C1 segment of cervical spinal cord (tissue), 14 donors: ENCODE measurements at regions not wholly inside any gene's neighbourhood (a gene's known extent, or its start where the extent isn't known, plus 50 kb on each side); places are given as distances from the start of the nearest gene placed in this dataset.

Experiments used
- DNase-seq, 14 donors: peaks; one replicate each; lab custom pipeline; 2025; lab: John Stamatoyannopoulos, UW

DNA sequence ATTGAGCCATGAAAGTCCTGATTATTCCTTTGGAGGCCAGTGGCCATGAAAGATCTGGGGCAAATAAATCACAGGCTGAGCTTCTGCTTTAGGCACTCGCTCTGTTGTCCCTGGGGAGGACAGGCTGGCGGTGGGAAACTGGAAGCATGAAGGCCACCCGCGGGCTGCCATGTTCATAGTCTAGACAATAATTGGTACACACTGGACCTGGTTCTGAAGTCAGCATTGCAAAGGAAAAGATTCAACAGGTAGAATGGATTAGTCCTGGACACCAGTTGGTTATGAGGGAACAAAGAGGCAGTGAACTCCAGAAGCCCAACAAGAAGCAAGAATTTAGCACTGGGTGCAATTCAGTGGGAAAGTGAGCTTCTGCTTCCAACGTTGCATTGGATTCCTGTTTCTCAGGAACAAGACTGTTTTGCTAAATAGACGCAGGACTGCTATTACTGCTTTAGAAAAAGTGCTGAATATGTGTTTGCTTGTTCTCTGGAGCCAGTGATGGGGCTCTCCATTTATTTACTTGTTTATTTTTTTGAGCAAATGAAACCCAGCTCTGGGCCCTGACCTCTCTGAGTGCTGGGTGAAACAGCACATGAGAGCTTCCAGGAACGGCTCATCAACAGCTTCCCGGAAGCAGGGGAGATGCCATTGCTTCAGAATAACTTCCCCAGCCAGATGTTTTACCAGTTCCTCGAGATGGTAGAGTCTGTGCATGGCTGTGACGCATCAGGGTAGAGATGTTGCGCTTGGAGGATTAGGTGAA is 336.4 kb downstream of the ZNF536 start:
- no peak for DNase-seq

- DNase-seq, result no peak
Measured at GRCh38 chr19:30704771-30705330, 332.7 kb downstream of the ZNF536 start.

GRCh38 chr19:30703645-30704044 is 331.5 kb downstream of the ZNF536 start:
- no peak for DNase-seq

GRCh38 chr19:30701178-30701577 is 329.0 kb downstream of the ZNF536 start:
- no peak for DNase-seq

GRCh38 chr19:30699871-30700280 is 327.7 kb downstream of the ZNF536 start:
- no peak for DNase-seq

DNA sequence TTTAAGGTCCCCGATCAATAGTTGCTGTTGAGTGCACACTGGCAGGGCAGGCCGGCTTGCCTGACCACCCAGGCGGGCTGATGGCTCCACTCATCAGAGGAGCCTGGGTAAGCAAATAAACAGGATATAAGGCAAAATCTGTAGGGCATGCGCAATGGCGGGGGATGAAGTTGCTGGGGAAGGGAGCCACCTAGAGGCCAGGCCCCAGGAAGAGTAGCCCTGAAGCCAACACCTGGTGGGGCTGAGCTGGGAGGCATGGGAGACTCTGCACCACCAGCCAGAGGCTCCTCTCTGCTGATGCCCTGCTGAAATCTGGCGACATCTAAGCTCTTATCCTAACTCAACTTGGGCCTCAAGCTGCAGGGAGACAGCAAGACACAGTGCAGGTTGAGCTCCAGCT is 324.3 kb downstream of the ZNF536 start:
- DNase-seq, result no peak

GRCh38 chr19:30695171-30695875 is 323.1 kb downstream of the ZNF536 start:
- no peak for DNase-seq

GRCh38 chr19:30694156-30694755 is 322.1 kb downstream of the ZNF536 start:
- no peak for DNase-seq

DNA sequence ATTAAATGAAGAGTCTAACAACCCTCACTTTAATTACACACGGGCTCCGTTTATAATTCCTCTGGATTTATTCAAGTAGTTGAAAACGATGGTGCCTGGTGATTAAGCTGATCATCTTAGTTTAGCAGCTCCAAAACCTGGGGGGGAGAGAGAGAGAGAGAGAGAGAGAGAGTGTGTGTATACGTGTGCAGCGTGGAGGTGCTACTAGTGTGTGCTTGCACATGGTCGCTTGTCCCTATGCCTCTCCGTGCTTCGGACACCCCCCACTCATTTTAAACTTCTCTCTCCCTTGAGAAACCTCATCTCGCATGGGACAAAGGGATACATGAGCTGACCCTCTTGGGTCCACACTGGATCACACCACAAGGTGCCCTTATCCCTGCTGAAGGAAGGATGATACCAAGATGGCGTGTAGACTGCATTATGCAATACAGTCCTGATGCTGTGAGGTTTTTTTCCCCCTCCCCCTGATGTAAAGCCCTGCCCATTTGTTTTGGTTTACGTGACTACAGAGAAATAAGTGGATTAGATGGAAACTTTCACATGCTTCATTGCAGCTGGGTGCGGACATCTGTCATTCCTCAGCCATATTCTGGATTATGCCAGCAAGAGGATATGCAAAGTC is 320.8 kb downstream of the ZNF536 start:
- DNase-seq, result peak in 1 of 14 donors; percentile 62

GRCh38 chr19:30692181-30692811 is 320.1 kb downstream of the ZNF536 start:
- DNase-seq, result peak in 2 of 14 donors; percentile 10 to 86

GRCh38 chr19:30691819-30692166 is 319.6 kb downstream of the ZNF536 start:
- no peak for DNase-seq

DNA sequence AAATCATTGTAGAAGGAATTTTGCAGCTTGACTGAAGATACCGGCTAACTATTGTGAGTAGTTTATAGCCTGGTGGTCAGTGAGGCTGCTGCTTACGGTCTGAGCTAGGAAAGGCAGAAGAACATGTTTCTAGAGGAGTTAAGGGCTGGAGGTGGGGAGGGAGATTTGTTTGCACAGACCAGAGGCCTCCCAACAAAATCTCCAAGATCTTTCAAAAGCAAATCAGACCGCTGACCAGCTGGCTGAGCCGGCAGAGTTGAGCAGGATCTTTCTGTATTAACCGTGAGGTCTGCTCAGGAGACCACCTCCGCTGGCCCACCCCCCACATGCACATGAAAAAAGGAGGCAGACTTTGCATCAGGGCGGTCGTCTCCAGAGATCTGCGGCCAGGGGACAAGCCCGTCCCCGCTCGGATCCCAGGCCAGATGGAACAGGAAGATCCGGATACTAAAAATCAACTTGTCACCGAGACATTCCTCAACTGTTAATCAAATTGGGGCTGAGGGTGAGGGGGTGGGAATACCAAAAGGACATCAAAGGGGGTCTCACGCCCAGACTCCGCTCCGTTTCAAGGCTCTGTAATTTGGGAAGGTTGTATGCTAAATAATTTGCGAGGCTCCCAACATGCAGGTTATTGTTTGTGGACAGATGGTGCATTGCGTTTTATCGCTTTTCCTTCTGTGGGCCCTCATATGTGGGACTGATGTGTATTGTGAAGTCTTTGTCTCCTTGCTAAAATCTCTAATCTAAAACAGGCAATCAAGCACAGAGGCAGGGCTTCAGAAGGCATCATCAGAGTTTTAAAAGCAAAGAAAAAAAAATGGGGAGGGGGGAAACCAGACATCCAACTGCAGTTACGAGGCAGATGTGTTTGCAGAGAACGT is 319.0 kb downstream of the ZNF536 start:
- peak in 1 of 14 donors; percentile 41 for DNase-seq

- no peak for DNase-seq
Measured at GRCh38 chr19:30690525-30690924, 318.3 kb downstream of the ZNF536 start.

DNA sequence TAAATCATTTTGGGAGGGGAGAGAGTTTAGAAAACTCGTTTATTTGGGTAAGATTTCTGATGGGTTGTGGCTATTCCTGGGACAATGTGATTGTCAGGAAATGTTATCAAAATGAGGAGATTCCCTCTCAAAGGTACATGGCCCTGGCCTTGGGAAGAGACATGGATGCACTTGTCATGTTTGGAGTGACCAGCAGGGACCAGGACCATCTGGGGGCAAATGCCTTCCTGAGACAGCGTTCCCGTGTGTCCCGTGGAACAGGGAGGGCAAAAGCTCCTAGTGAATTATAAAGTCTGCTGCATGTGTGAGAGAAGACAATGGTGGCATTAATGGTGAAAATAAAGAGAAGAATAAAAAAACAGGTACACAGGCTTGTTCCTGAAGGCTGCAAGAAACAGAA is 317.3 kb downstream of the ZNF536 start:
- no peak for DNase-seq

- DNase-seq, result no peak
Measured at GRCh38 chr19:30688696-30689095, 316.5 kb downstream of the ZNF536 start.

DNA sequence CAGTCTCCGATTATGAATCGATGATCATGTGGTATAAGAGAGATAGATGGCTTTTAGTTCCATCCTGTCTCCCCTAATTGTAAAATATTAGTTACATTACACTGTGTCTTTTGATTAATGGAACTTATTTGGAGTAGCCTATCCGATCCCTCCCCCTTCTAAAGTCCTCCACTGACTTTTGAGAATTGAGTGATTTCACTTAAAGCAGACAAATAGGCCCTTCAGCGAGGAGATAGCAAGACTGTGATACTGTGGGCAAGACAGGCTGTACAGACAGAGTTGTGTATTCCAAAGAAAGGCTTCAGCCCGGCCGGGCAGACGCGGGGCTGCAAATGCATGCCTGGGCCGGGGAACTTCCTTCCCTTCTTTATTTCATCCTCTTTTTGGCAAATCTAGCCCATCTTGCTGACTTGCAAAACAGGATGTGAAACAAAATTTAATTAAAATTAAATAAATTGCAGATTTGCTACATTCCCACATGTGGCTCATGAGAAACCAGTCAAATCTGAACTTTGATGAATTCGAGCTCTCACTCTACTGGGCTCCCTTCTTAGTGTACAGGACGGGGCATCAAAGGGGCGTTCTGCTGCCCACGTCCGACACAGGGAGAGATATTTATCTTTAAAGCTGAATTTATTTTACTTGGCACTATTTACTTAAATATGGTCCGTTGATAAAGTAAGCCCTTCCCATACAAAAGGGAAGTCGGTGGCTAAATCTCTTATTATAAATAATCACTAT is 314.8 kb downstream of the ZNF536 start:
- DNase-seq, result peak in 1 of 14 donors; percentile 10

- peak in 1 of 14 donors; percentile 16 for DNase-seq
Measured at GRCh38 chr19:30686176-30686820, 314.1 kb downstream of the ZNF536 start.

- no peak for DNase-seq
Measured at GRCh38 chr19:30685426-30686000, 313.3 kb downstream of the ZNF536 start.

GRCh38 chr19:30684613-30685012 is 312.4 kb downstream of the ZNF536 start:
- no peak for DNase-seq
